GM21528 (cell line): ENCODE measurements at regions not wholly inside any gene's neighbourhood (a gene's known extent, or its start where the extent isn't known, plus 50 kb on each side); places are given as distances from the start of the nearest gene placed in this dataset.

Experiments used
- ATAC-seq: cut with Tn5 transposase; IDR thresholded peaks from one replicate; pipeline ENCODE4 v1.9.1; 2021; ENCODE audit warnings: mild to moderate bottlenecking, moderate library complexity; ENCODE audit not compliant: unreplicated experiment, low FRiP score

DNA sequence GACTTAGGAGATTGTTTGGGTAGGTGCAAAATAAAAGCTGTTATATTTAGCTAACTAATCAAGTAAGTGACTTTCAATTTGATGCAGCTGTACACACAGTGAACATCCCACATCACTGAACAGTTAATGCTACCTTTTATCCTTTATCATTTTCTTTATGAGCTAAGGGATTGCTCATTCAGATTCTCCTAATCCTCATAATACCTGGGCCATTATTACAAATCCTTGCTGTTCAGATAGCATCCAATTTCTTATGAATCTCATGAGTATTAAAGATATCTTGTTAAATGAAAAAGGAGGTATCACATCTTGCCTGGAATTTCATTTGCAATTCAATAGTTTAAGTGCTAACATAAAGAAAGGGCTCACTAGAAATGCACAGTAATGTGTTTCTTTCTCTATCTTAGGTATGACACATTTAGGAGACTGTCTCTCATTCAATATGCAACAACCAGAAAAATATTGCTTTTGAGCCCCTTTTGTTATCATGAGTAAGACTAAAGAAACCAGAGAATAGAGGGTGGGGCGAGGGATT, 918.5 kb downstream of the CBLN2 start:
- no peak for ATAC-seq

DNA sequence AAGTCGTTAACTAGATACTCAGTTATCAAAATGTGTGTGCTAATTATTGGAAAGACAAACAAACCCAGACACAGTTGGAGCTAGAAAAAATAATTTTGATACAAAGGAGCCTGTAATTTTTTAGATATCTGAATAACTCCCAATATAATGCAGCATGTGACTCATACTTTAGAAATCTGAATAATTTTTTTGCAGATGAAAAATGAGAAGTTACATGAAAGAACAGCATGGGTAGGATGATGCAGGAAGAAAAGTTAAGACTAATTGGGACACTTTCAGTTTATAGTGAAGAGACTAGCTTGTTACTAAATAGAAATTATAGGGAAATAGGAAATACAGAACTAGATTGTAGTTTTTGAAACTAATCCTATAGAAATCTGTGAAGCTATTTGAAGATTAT, 945.8 kb downstream of the CBLN2 start:
- ATAC-seq = no peak

DNA sequence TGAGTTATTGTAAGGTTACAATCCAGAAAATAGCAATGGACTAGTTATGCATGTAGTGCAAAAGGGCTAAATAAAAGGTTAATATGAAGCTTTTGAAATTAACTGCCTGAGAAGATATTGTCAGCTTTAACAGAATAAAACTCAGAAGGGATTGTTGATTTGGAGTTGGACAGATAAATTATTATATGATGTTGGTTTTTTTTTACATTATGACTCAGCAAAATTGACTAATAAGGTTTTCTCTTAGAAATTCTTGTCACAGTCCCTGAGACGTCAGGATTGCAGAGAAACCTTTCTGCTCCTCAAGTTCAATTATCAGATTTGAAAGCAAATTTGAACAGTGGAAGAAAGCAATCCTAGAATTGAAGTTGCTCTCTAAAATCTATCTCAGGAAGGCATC, 946.9 kb downstream of the CBLN2 start:
- ATAC-seq = no peak

DNA sequence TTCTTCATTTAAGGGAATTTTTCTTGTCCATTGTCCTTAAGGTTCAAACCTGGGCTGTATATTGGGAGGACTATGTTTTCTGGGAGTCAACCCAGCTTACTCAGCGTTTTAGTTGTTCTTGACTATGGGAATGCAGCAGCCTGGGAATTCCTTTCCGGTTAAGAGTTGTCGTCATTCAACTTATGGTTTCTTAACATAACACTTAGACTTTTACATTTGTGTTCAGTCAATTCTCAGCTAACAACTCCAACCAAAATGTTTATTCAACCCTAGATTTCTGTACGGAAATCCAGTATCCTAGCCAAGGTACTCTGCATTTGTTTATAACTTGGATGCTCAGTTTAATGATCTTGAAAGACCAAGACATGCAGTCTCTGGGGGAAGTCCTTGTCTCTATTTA, 960.9 kb downstream of the CBLN2 start:
- no peak for ATAC-seq

DNA sequence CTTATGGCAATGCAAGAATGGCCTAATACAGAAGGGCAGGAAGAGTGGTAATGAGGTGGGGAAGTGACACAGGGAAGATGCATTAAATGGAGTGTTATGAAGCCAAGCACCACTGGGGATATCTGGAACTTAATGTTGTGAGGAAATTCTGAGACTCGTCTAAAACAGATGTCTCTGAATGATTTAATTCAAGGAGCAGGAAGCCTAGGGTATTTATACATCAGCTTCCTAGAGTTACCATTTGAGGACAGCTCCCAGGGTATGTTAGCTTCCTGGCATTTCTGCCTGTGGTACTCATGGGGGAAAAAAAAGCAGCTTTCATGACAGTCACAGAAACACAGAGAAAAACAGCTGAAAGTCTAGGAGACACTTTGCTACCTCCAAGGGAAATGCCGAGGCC, 989.5 kb downstream of the CBLN2 start:
- ATAC-seq = no peak

DNA sequence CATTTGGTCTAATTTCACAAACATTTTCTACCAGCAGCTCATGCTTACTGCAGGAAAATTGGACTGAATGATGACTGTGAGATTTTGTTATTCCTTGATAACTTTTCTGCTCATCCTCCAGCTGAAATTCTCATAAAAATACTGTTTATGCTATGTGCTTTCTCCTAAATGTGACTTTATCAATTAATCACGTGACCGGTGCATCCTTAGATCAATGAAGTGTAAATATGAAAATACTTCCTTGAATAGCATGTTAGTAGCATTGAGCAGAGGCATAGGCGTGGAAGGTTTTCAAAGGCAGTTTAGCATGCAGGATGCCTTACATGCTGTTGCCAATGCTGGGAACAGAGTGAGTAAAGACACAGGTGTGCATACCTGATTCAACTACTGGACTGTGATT, 1002.5 kb downstream of the CBLN2 start:
- no peak for ATAC-seq

DNA sequence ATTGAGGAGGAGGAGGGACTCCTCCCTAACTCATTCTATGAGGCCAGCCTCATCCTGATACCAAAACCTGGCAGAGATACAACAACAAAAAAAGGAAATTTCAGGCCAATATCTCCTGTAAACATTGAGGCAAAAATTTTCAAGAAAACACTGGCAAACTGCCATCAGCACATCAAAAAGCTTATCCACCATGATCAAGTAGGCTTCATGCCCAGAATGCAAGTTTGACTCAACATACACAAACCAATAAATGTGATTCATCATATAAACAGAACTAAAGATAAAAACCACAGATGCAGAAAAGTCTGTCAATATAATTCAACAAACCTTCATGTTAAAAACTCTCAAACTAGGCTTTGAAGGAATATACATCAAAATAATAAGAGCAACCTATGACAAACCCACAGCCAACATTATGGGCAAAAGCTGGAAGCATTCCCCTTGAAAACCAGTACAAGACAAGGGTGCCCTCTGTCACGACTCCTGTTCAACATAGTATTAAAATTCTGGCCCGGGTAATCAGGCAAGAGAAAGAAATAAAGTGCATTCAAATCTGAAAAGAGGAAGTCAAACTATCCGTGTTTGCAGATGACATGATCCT, 1014.3 kb downstream of the CBLN2 start:
- ATAC-seq = no peak

DNA sequence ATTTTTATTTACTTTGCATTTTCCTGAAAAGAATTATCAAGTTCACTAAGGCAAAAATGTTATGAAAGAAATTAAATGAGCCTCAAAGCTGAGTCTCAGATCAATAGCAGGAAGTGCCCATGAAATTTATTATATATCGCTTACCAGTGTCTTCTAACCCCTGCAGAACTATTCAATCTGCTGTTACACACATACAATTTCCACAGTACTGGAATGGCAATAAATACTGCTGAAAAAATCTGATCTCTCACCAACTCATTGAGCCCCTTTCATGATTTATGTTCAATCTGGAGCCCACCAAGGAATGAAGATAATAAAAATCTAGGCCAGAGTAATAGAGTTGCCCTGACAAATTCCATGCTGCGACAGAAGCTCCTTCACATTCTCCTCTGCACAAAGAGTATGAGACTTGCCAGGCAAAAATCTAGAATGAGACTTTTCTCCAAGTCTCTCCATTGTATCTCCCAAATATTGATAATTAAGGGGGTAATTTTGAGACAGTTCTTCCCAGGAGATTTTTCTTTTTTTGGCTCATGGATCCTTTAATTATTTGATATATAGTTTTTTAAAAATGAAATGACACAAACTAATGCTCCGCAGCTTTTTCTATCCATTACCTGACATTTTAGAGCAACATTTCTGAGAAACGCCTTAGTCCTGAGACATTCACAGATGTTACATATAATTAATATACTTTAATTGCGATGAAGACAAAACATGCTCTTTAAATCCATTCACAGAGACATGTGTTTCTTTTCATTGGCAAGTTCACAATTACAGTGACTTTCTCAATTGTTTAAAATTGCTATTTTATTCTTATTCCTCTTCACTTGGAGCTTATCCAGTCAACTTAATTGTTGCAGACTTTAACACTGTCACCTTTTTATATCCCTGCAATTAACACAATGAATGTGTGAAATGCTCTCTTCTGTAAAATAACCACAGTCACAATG, 1020.4 kb downstream of the CBLN2 start:
- no peak for ATAC-seq

DNA sequence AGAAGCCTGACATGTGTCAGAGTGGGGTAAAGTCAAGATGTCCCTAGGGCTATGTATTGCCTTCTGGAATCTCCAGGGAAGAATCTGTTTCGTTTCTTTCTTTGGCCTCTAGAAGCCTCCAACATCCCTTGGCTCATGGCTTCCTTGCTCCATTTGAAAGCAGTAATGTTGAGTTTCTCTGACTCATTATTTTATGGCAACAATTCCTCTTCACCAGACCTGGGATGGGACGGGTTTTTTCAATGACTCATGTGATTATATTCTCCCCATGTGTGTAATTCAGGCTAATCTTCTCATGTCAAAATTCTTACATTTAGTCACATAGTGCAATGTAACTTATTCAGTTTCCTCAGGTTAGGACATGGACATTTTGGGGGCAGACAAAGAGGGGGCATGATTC, 1038.6 kb downstream of the CBLN2 start:
- no peak for ATAC-seq

DNA sequence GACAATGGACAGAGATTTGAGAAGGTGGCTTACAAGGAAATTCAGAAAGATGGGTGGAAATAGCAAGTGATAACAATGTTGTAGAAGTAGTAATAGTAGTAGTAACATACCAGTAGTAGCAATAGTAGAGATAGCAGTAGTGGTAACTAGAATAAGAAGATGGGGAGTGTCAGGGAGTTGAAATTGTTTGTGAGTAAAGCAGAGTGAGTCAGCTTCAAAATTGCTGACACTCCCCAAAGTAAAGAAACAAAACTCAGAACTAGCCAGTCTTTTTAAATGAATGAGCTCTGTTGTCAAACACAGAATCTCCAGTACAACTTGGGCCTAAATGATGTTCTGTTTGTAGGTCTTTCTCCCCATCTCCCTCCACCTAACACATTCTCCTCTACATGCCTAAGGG, 1040.9 kb downstream of the CBLN2 start:
- ATAC-seq = no peak

DNA sequence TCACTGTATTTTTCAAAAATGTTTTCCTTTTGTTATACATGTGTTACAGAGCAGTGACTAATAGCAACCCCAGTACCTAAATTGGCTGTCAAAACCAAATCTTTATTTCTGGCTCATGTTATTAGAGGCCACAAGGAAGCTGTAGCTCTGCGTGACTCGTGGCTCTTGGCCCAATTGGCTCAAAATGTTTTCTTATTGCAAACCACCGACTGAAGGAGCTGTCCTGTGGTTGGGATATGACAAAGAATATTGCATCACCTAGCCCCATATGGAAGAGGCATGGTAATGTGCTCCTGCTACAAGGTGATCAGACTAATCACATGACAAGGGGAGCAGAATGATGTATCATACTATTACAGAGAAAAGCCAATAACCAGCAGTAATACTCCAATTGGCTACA, 1058.5 kb downstream of the CBLN2 start:
- no peak for ATAC-seq

DNA sequence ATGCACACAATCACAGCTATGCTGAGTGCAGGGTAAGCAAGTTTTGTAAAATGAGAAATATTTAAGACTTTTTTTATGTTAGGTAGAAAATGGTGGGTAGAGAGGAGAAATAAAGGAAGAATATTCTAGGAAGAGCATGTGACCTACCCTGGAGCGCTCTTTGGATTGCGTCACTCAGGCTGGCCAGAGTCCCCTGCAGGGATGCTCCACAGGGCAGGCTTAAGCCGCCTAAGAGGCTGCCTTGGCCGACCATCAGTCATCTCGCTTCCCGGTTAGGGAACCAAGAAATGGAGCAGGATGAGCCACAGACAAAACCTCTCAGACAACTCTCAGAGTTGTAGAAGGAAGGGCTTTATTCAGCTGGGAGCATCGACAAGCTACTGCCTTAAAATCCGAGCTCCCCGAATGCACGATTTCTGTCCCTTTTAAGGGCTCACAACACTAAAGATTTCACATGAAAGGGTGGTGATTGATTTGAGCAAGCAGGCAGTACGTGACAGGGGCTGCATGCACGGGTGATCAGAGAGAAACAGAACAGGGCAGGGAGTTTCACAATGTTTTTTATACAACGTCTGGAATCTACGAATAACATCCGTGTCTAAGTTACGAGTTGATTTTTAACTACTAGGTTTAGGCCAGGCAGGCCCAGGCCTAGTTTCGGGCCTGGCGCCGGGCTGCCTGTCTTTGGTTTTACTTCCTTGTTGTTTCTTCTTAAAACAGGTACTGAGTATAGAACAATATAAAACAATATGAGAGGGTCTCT, 1072.0 kb downstream of the CBLN2 start:
- no peak for ATAC-seq

DNA sequence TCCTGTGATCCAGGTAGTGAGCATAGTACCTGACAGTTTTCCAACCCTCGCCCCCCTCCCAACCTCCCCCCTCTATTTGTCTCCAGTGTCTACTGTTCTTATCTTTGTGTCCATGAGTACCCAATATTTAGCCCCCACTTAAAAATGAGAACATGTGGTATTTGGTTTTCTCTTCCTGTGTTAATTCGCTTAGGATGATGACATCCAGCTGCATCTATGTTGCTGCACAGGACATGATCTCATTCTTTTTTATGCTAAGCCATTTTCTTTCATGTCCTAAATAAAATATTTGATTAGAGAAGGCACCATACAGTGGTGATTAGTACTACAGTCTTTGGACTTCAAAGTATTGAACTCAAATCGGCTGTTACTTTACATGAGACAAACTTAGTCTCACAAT, 1087.9 kb downstream of the CBLN2 start:
- no peak for ATAC-seq

DNA sequence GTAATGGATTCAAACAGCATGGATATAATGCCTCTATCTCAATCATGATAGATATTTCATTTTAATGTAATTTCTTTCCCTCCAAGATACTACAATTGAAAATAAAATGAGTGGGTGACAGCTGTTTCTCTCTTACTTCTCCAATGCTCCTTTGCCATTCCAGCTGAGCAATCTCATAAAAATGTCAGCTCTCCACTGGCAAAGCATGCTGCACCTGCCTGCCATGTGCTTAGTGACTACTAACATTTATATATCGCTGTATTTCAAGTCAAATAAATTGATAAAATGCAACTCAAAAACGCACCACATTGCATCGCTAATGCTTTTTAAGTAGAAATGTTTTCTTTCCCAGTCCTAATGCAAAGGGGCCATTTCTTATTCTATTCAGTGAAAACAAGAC, 1093.9 kb downstream of the CBLN2 start:
- no peak for ATAC-seq

DNA sequence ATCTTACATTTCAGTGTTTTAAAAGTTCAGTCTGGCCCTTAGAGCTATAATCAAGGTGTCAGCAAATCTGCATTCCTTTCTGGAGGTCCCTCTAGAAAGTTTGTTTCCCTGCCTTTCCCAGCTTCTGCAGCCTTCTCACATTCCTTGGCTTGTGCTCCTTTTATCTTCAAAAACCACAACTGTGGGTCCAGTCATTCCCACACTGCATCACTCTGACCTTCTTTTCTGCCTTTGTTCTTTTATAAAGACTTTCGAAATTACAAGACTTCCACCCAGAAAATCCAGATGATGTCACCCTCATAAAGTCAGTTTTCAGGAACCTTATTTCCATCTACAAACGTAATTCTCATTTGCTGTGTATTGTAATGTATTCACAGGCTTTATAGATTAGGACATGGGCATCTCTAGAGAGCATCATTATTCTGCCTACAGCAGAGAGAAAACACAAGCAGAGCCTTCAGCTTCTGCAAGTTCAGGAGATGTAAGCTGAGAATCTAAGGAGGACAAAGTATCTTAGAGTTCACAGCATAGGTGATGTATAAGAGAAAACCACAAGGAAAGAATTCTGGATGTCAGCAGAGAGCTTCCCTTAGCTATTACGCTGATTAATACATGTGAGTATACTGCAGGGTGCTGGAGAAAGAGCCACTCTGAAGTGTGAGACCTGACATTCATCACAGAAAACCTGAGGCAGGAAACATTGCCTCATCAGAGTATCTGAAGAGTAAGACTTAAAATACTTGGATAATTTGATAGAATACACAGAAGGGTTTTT, 1100.2 kb downstream of the CBLN2 start:
- ATAC-seq = no peak

DNA sequence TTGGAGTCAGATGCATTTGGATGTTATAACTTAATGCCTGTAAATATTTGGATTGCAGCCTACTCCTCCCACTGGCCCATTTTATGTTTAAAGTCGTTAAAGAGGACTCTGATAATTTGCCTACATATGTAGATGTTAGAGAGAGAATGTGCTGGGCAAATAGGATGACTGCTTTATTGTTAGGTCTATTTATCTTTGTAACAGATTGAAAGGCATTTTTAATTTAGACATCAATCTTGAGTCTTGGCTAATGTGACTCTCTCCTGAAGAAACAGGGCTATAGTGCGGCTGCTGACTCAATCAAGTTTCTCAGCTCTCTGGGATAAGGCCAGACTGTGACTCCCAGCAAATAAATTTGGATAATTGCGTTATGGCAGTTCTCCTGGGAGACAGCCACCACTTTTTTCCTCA, 1101.4 kb downstream of the CBLN2 start:
- ATAC-seq = no peak

DNA sequence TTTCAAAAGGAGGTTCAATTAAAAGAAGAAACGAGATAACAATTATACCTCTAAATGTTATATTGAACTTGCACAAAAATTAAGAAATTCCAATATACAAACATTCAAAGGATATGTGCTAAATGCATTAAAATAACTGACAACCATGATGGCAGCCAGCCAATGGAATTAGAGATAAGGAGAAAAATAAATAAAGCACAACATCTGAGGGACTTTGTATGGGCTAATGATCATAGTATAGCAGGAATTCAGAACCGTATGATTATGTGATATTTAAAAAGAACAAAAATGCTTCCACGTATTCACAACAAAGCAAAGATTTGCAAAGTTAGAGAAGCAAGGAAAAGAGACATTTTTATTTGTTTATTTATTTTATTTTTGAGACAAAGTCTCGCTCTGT, 1103.0 kb downstream of the CBLN2 start:
- no peak for ATAC-seq

DNA sequence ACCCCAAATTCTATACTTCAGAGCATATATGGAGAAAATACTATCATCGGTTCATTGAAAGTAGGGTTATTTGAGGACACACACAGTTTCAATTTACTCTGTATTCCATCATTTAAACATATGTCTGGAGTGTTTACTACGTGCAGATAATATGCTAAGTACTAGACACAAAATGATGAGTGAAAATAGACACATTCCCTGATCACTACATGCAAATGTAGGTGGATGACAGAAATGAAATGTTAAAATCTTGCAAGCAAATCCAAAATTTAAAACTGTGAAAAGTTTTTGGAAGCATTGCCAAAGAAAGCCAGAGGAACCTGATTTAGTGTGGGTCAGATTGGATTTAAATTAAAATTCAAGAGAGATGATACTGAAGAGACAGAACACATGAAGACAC, 1106.6 kb downstream of the CBLN2 start:
- no peak for ATAC-seq

DNA sequence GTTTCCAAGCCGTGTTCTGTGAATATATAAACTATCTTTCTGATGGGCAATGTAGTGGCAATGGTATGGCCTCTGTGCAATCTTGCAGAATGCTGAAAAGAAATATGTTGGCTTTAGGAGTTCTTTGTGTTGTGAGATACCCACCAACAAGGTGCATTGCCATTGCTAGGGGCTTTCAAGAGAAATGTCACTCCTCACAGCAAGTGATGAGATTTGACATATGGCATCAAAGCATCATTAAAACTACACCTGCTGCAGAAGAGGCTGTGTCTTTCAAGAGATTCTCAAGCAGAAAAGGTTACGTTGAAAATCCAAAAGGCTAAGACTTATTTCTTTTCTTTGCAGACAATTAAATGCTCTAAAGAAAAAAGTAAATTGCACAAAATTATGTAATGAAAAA, 1110.8 kb downstream of the CBLN2 start:
- ATAC-seq = no peak

DNA sequence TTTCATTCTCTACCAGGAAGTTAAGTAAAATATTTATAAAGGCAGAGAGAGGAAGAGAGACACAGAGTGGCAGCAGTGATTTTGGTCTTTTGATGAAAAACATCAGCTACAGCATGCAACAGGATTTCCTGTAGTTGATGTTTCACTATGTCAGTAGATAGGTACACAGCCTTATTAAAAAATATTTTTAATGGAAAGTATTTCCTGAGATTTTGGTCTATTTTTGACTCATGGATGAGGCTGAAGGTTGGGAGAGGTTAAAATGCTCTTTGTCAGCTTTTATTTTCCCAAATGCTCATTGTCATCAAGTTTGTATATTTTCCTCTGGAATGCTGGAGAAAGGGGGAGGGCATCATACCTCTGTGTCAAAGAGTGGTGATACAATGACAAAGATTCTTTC, 1112.5 kb downstream of the CBLN2 start:
- ATAC-seq = no peak
